ENCODE measurements at regions not wholly inside any gene's neighbourhood (a gene's known extent, or its start where the extent isn't known, plus 50 kb on each side); places are given as distances from the start of the nearest gene placed in this dataset.

- no peak overlapping the region for H3K27ac ChIP-seq (replicated peaks; ENCODE audit: low read length)
- H3K9ac ChIP-seq (ENCODE audit: low read depth, low read length, poor library complexity): no peak overlapping the region
- H3K9me3 ChIP-seq (replicated peaks in 1 of 2; ENCODE audit: control insufficient read depth in 2 of 2, insufficient read depth in 1 of 2, low read depth in 1 of 2, low read length in 2 of 2): no peaks in the 10 kb centered on the region
- H3K36me3 ChIP-seq (replicated peaks in 1 of 2; ENCODE audit: control insufficient read depth in 2 of 2, insufficient read depth in 2 of 2, low read length in 2 of 2): no peaks in the 10 kb centered on the region
- no peak overlapping the region for H2BK5ac ChIP-seq (ENCODE audit: low read length)
- no peak overlapping the region for H3K14ac ChIP-seq (ENCODE audit: low read length)
- H4K91ac ChIP-seq (ENCODE audit: low read depth, low read length, poor library complexity): no peak overlapping the region
- H4K8ac ChIP-seq (ENCODE audit: low read depth, low read length): no peak overlapping the region
- 100% methylated on average over 1 of the region's 5 CpGs; no CpG with 5 or more reads in 1 of the 2 donors for WGBS, 2 donors (ENCODE audit: extremely low coverage in 2 of 2, insufficient read length in 2 of 2, insufficient replicate concordance in 1 of 2)
- H2BK12ac ChIP-seq (ENCODE audit: low read length): no peak overlapping the region
- H3K4me1 ChIP-seq (ENCODE audit: control insufficient read depth in 2 of 2, insufficient read depth in 1 of 2, low read depth in 1 of 2, low read length in 2 of 2): no peaks in the 10 kb centered on the region
- H2AK5ac ChIP-seq (ENCODE audit: low read depth, low read length): no peak overlapping the region
- DNase-seq (ENCODE audit: low spot score): no peak
- H2AFZ ChIP-seq (ENCODE audit: low read length): no peak overlapping the region
- H3K23ac ChIP-seq (ENCODE audit: low read depth, low read length, poor library complexity): no peak overlapping the region
- no peaks in the 10 kb centered on the region for H3K79me1 ChIP-seq (ENCODE audit: low read depth, low read length)
- no peak overlapping the region for H2BK120ac ChIP-seq (ENCODE audit: low read depth, low read length)
- H3K4ac ChIP-seq (ENCODE audit: low read length): no peak overlapping the region
- H3K4me2 ChIP-seq (ENCODE audit: insufficient read depth, low read length, poor library complexity, severe bottlenecking): no peak overlapping the region
- H3K18ac ChIP-seq (ENCODE audit: low read length): no peak overlapping the region
- H2BK15ac ChIP-seq (ENCODE audit: low read length): no peak overlapping the region
- H3K27me3 ChIP-seq (ENCODE audit: control insufficient read depth in 3 of 3, insufficient read depth in 3 of 3, low read depth in 1 of 3, low read length in 3 of 3): no peaks in the 10 kb centered on the region
- no peak overlapping the region for H3K4me3 ChIP-seq (ENCODE audit: low read length in 2 of 2)
Observed at GRCh38 chr5:91521785-91522184, 138.7 kb upstream of the ARRDC3 start.

GRCh38 chr5:91521334-91521733, 138.2 kb upstream of the ARRDC3 start:
- no peaks in the 10 kb centered on the region for H3K36me3 ChIP-seq (replicated peaks in 1 of 2; ENCODE audit: control insufficient read depth in 2 of 2, insufficient read depth in 2 of 2, low read length in 2 of 2)
- no peaks in the 10 kb centered on the region for H3K27me3 ChIP-seq (ENCODE audit: control insufficient read depth in 3 of 3, insufficient read depth in 3 of 3, low read depth in 1 of 3, low read length in 3 of 3)
- no peak overlapping the region for H3K14ac ChIP-seq (ENCODE audit: low read length)
- H2AFZ ChIP-seq (ENCODE audit: low read length): no peak overlapping the region
- no peak overlapping the region for H2BK120ac ChIP-seq (ENCODE audit: low read depth, low read length)
- no peaks in the 10 kb centered on the region for H3K4me1 ChIP-seq (ENCODE audit: control insufficient read depth in 2 of 2, insufficient read depth in 1 of 2, low read depth in 1 of 2, low read length in 2 of 2)
- H2BK12ac ChIP-seq (ENCODE audit: low read length): no peak overlapping the region
- H2BK5ac ChIP-seq (ENCODE audit: low read length): no peak overlapping the region
- no peak overlapping the region for H3K4me3 ChIP-seq (ENCODE audit: low read length in 2 of 2)
- no peak overlapping the region for H3K18ac ChIP-seq (ENCODE audit: low read length)
- H3K9me3 ChIP-seq (replicated peaks in 1 of 2; ENCODE audit: control insufficient read depth in 2 of 2, insufficient read depth in 1 of 2, low read depth in 1 of 2, low read length in 2 of 2): no peaks in the 10 kb centered on the region
- H2BK15ac ChIP-seq (ENCODE audit: low read length): no peak overlapping the region
- no peak overlapping the region for H3K4ac ChIP-seq (ENCODE audit: low read length)
- H3K4me2 ChIP-seq (ENCODE audit: insufficient read depth, low read length, poor library complexity, severe bottlenecking): no peak overlapping the region
- no peak overlapping the region for H2AK5ac ChIP-seq (ENCODE audit: low read depth, low read length)
- H4K8ac ChIP-seq (ENCODE audit: low read depth, low read length): no peak overlapping the region
- no peak overlapping the region for H3K27ac ChIP-seq (replicated peaks; ENCODE audit: low read length)
- H3K79me1 ChIP-seq (ENCODE audit: low read depth, low read length): no peaks in the 10 kb centered on the region
- H4K91ac ChIP-seq (ENCODE audit: low read depth, low read length, poor library complexity): no peak overlapping the region
- WGBS, 2 donors (ENCODE audit: extremely low coverage in 2 of 2, insufficient read length in 2 of 2, insufficient replicate concordance in 1 of 2): no CpG with 5 or more reads among the region's 1 CpG
- no peak overlapping the region for H3K9ac ChIP-seq (ENCODE audit: low read depth, low read length, poor library complexity)
- H3K23ac ChIP-seq (ENCODE audit: low read depth, low read length, poor library complexity): no peak overlapping the region
- DNase-seq (ENCODE audit: low spot score): no peak

GRCh38 chr5:91514400-91514799, 131.3 kb upstream of the ARRDC3 start:
- DNase-seq (ENCODE audit: low spot score): no peak
- Histone ChIP-seq H2BK120ac (ENCODE audit: low read depth, low read length) (no peak overlapping the region), H3K9ac (ENCODE audit: low read depth, low read length, poor library complexity) (no peak overlapping the region), H2BK15ac (ENCODE audit: low read length) (no peak overlapping the region), H3K27me3 (ENCODE audit: control insufficient read depth in 3 of 3, insufficient read depth in 3 of 3, low read depth in 1 of 3, low read length in 3 of 3) (no peaks in the 10 kb centered on the region), H2BK5ac (ENCODE audit: low read length) (no peak overlapping the region), H3K79me1 (ENCODE audit: low read depth, low read length) (no peaks in the 10 kb centered on the region), H3K36me3 (replicated peaks in 1 of 2; ENCODE audit: control insufficient read depth in 2 of 2, insufficient read depth in 2 of 2, low read length in 2 of 2) (no peaks in the 10 kb centered on the region), H3K4ac (ENCODE audit: low read length) (no peak overlapping the region), H4K91ac (ENCODE audit: low read depth, low read length, poor library complexity) (no peak overlapping the region), H2AK5ac (ENCODE audit: low read depth, low read length) (no peak overlapping the region), H3K4me2 (ENCODE audit: insufficient read depth, low read length, poor library complexity, severe bottlenecking) (no peak overlapping the region), H3K4me1 (ENCODE audit: control insufficient read depth in 2 of 2, insufficient read depth in 1 of 2, low read depth in 1 of 2, low read length in 2 of 2) (peaks cover 0 to 12% of the 10 kb centered on the region in 2 donors), H3K23ac (ENCODE audit: low read depth, low read length, poor library complexity) (no peak overlapping the region), H2AFZ (ENCODE audit: low read length) (peak overlapping the region; percentile 60), H3K9me3 (replicated peaks in 1 of 2; ENCODE audit: control insufficient read depth in 2 of 2, insufficient read depth in 1 of 2, low read depth in 1 of 2, low read length in 2 of 2) (peaks cover 0 to 4% of the 10 kb centered on the region in 2 donors), H3K18ac (ENCODE audit: low read length) (no peak overlapping the region), H3K27ac (replicated peaks; ENCODE audit: low read length) (no peak overlapping the region), H4K8ac (ENCODE audit: low read depth, low read length) (no peak overlapping the region), H2BK12ac (ENCODE audit: low read length) (no peak overlapping the region), H3K4me3 (ENCODE audit: low read length in 2 of 2) (no peak overlapping the region), H3K14ac (ENCODE audit: low read length) (no peak overlapping the region)
- no CpG with 5 or more reads among the region's 4 CpGs for WGBS, 2 donors (ENCODE audit: extremely low coverage in 2 of 2, insufficient read length in 2 of 2, insufficient replicate concordance in 1 of 2)

GRCh38 chr5:91503321-91503720, 120.2 kb upstream of the ARRDC3 start:
- DNase-seq (ENCODE audit: low spot score): no peak
- Histone ChIP-seq H4K91ac (ENCODE audit: low read depth, low read length, poor library complexity) (no peak overlapping the region), H3K23ac (ENCODE audit: low read depth, low read length, poor library complexity) (no peak overlapping the region), H3K4ac (ENCODE audit: low read length) (no peak overlapping the region), H3K14ac (ENCODE audit: low read length) (no peak overlapping the region), H3K36me3 (replicated peaks in 1 of 2; ENCODE audit: control insufficient read depth in 2 of 2, insufficient read depth in 2 of 2, low read length in 2 of 2) (no peaks in the 10 kb centered on the region), H2BK120ac (ENCODE audit: low read depth, low read length) (no peak overlapping the region), H3K9ac (ENCODE audit: low read depth, low read length, poor library complexity) (no peak overlapping the region), H3K4me3 (ENCODE audit: low read length in 2 of 2) (no peak overlapping the region), H2BK12ac (ENCODE audit: low read length) (no peak overlapping the region), H3K79me1 (ENCODE audit: low read depth, low read length) (no peaks in the 10 kb centered on the region), H3K4me1 (ENCODE audit: control insufficient read depth in 2 of 2, insufficient read depth in 1 of 2, low read depth in 1 of 2, low read length in 2 of 2) (peaks cover 2 to 3% of the 10 kb centered on the region in 2 donors), H3K27ac (replicated peaks; ENCODE audit: low read length) (no peak overlapping the region), H2AFZ (ENCODE audit: low read length) (no peak overlapping the region), H3K18ac (ENCODE audit: low read length) (no peak overlapping the region), H4K8ac (ENCODE audit: low read depth, low read length) (no peak overlapping the region), H2AK5ac (ENCODE audit: low read depth, low read length) (no peak overlapping the region), H2BK15ac (ENCODE audit: low read length) (no peak overlapping the region), H3K9me3 (replicated peaks in 1 of 2; ENCODE audit: control insufficient read depth in 2 of 2, insufficient read depth in 1 of 2, low read depth in 1 of 2, low read length in 2 of 2) (no peaks in the 10 kb centered on the region), H3K4me2 (ENCODE audit: insufficient read depth, low read length, poor library complexity, severe bottlenecking) (no peak overlapping the region), H2BK5ac (ENCODE audit: low read length) (no peak overlapping the region), H3K27me3 (ENCODE audit: control insufficient read depth in 3 of 3, insufficient read depth in 3 of 3, low read depth in 1 of 3, low read length in 3 of 3) (no peaks in the 10 kb centered on the region)
- WGBS, 2 donors (ENCODE audit: extremely low coverage in 2 of 2, insufficient read length in 2 of 2, insufficient replicate concordance in 1 of 2): 100% methylated on average over 1 of the region's 3 CpGs; no CpG with 5 or more reads in 1 of the 2 donors

Data from neuronal stem cell (in vitro differentiated cells).